Duodenal mucosa (tissue), 2 donors: ENCODE measurements at regions not wholly inside any gene's neighbourhood (a gene's known extent, or its start where the extent isn't known, plus 50 kb on each side); places are given as distances from the start of the nearest gene placed in this dataset.

ENCODE experiments used
- H3K27ac ChIP-seq: one replicate; pipeline ENCODE4 v1.7.0; 2013; ENCODE audit warnings: low read depth, low read length
- H3K27me3 ChIP-seq, 2 donors: one replicate each; pipeline ENCODE4 v1.7.0; 2013; ENCODE audit warnings: low read length in 2 of 2, control low read depth in 1 of 2; ENCODE audit not compliant: insufficient read depth in 2 of 2, control insufficient read depth in 1 of 2
- H3K36me3 ChIP-seq, 2 donors: one replicate each; pipeline ENCODE4 v1.7.0; 2013; ENCODE audit warnings: low read length in 2 of 2, control low read depth in 1 of 2; ENCODE audit not compliant: insufficient read depth in 2 of 2, control insufficient read depth in 1 of 2
- H3K4me1 ChIP-seq, 2 donors: one replicate each; pipeline ENCODE4 v1.7.0; 2013; ENCODE audit warnings: low read length in 2 of 2, control low read depth in 1 of 2; ENCODE audit not compliant: insufficient read depth in 2 of 2, control insufficient read depth in 1 of 2
- H3K4me3 ChIP-seq, 2 donors: one replicate each; pipeline ENCODE4 v1.7.0; 2013; ENCODE audit warnings: low read length in 2 of 2, low read depth in 1 of 2
- H3K9ac ChIP-seq, 2 donors: one replicate each; pipeline ENCODE4 v1.7.0; 2013; ENCODE audit warnings: low read length in 2 of 2, low read depth in 1 of 2
- H3K9me3 ChIP-seq, 2 donors: one replicate each; pipeline ENCODE4 v1.7.0; 2013; ENCODE audit warnings: low read length in 2 of 2, control low read depth in 1 of 2; ENCODE audit not compliant: control insufficient read depth in 1 of 2

- no peak overlapping the region for H3K4me3 ChIP-seq
- no peak overlapping the region for H3K27ac ChIP-seq
- no peaks in the 10 kb centered on the region for H3K27me3 ChIP-seq
- no peak overlapping the region for H3K9ac ChIP-seq
- H3K9me3 ChIP-seq = no peaks in the 10 kb centered on the region
- H3K36me3 ChIP-seq = no peaks in the 10 kb centered on the region
- H3K4me1 ChIP-seq = peaks cover 3 to 6% of the 10 kb centered on the region in 2 donors
These were observed 77.5 kb downstream of the RPLP1 start for GRCh38 chr15:69529961-69530633.

GRCh38 chr15:69530991-69531664, 78.5 kb downstream of the RPLP1 start:
- H3K4me3 ChIP-seq = no peak overlapping the region
- H3K4me1 ChIP-seq = no peaks in the 10 kb centered on the region
- H3K9ac ChIP-seq = no peak overlapping the region
- no peaks in the 10 kb centered on the region for H3K36me3 ChIP-seq
- no peak overlapping the region for H3K27ac ChIP-seq
- no peaks in the 10 kb centered on the region for H3K9me3 ChIP-seq
- peaks cover 0 to 3% of the 10 kb centered on the region in 2 donors for H3K27me3 ChIP-seq

GRCh38 chr15:69531665-69532027, 79.0 kb downstream of the RPLP1 start:
- Histone ChIP-seq H3K27me3 (peaks cover 0 to 3% of the 10 kb centered on the region in 2 donors), H3K4me3 (no peak overlapping the region), H3K4me1 (peaks cover 3% of the 10 kb centered on the region in 2 donors), H3K9ac (no peak overlapping the region), H3K9me3 (no peaks in the 10 kb centered on the region), H3K27ac (no peak overlapping the region), H3K36me3 (no peaks in the 10 kb centered on the region)

- H3K4me3 ChIP-seq = no peak overlapping the region
- peaks cover 0 to 3% of the 10 kb centered on the region in 2 donors for H3K27me3 ChIP-seq
- H3K27ac ChIP-seq = no peak overlapping the region
These were observed 79.4 kb downstream of the RPLP1 start for GRCh38 chr15:69532066-69532465.

GRCh38 chr15:69532856-69533255, 80.2 kb downstream of the RPLP1 start:
- H3K9ac ChIP-seq = no peak overlapping the region
- no peak overlapping the region for H3K4me3 ChIP-seq
- H3K9me3 ChIP-seq = no peaks in the 10 kb centered on the region
- no peaks in the 10 kb centered on the region for H3K36me3 ChIP-seq
- peaks cover 6 to 11% of the 10 kb centered on the region in 2 donors for H3K4me1 ChIP-seq
- H3K27ac ChIP-seq = no peak overlapping the region
- H3K27me3 ChIP-seq = peaks cover 0 to 3% of the 10 kb centered on the region in 2 donors

More at GRCh38 chr15:69532066-69532465, 79.4 kb downstream of the RPLP1 start:
- H3K9ac ChIP-seq = no peak overlapping the region
- peaks cover 6 to 8% of the 10 kb centered on the region in 2 donors for H3K4me1 ChIP-seq
- H3K9me3 ChIP-seq = no peaks in the 10 kb centered on the region
- H3K36me3 ChIP-seq = no peaks in the 10 kb centered on the region

- Histone ChIP-seq H3K27ac (no peak overlapping the region), H3K9ac (no peak overlapping the region), H3K27me3 (peaks cover 0 to 3% of the 10 kb centered on the region in 2 donors), H3K4me1 (peaks cover 6 to 11% of the 10 kb centered on the region in 2 donors), H3K36me3 (no peaks in the 10 kb centered on the region), H3K9me3 (no peaks in the 10 kb centered on the region), H3K4me3 (no peak overlapping the region)
These were observed 80.9 kb downstream of the RPLP1 start for GRCh38 chr15:69533522-69533921.

GRCh38 chr15:69535101-69535638, 82.6 kb downstream of the RPLP1 start:
- Histone ChIP-seq H3K9ac (no peak overlapping the region), H3K9me3 (no peaks in the 10 kb centered on the region), H3K36me3 (no peaks in the 10 kb centered on the region), H3K4me1 (peaks cover 6 to 11% of the 10 kb centered on the region in 2 donors), H3K27me3 (peaks cover 0 to 3% of the 10 kb centered on the region in 2 donors), H3K4me3 (no peak overlapping the region), H3K27ac (no peak overlapping the region)

GRCh38 chr15:69535998-69536397, 83.4 kb downstream of the RPLP1 start:
- no peaks in the 10 kb centered on the region for H3K36me3 ChIP-seq
- H3K9me3 ChIP-seq = no peaks in the 10 kb centered on the region
- H3K27me3 ChIP-seq = peaks cover 0 to 3% of the 10 kb centered on the region in 2 donors
- no peak overlapping the region for H3K4me3 ChIP-seq
- peaks cover 6 to 11% of the 10 kb centered on the region in 2 donors for H3K4me1 ChIP-seq
- no peak overlapping the region for H3K27ac ChIP-seq
- no peak overlapping the region for H3K9ac ChIP-seq

- Histone ChIP-seq H3K9ac (peak overlapping the region in 1 of 2 donors; percentile 6), H3K27me3 (peaks cover 0 to 3% of the 10 kb centered on the region in 2 donors), H3K4me1 (peaks cover 6 to 11% of the 10 kb centered on the region in 2 donors), H3K4me3 (no peak overlapping the region), H3K36me3 (no peaks in the 10 kb centered on the region), H3K9me3 (no peaks in the 10 kb centered on the region), H3K27ac (no peak overlapping the region)
These were observed 84.3 kb downstream of the RPLP1 start for GRCh38 chr15:69536726-69537512.

GRCh38 chr15:69537901-69538300, 85.3 kb downstream of the RPLP1 start:
- Histone ChIP-seq H3K4me1 (peaks cover 6 to 11% of the 10 kb centered on the region in 2 donors), H3K27ac (no peak overlapping the region), H3K9me3 (no peaks in the 10 kb centered on the region), H3K27me3 (peaks cover 3 to 7% of the 10 kb centered on the region in 2 donors), H3K36me3 (no peaks in the 10 kb centered on the region), H3K4me3 (no peak overlapping the region), H3K9ac (no peak overlapping the region)
